G401.6 (cell line): ENCODE measurements at regions not wholly inside any gene's neighbourhood (a gene's known extent, or its start where the extent isn't known, plus 50 kb on each side); places are given as distances from the start of the nearest gene placed in this dataset.

Experiments used
- FAIRE-seq: peaks from 2 replicates; lab custom pipeline; 2012; peaks lifted over from hg19 to GRCh38; lab: Jason Lieb, UNC

DNA sequence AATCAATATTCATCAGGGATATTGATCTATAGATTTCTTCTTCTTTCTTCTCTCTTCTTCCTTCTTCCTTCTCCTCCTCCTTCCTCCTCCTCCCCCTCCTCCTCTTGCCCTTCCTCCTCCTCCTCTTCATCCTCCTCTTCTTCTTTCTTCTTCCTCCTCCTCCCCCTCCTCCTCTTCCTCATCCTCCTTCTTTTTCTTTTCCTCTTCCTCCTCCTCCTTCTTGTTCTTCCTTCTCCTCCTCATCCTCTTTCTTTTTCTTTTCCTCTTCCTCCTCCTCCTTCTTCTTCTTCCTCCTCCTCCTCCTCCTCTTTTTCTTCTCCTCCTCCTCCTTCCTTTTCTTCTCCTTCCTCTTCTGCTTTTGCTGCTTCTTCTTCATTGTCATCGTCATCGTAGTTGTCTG, 52.4 kb upstream of the SERINC1 start:
- no peak for FAIRE-seq

- FAIRE-seq: peak; percentile 95
Measured at GRCh38 chr6:122530440-122531046, 58.9 kb upstream of the SERINC1 start.

- FAIRE-seq: no peak
Measured at GRCh38 chr6:122548281-122548680, 61.9 kb upstream of the PKIB start.

DNA sequence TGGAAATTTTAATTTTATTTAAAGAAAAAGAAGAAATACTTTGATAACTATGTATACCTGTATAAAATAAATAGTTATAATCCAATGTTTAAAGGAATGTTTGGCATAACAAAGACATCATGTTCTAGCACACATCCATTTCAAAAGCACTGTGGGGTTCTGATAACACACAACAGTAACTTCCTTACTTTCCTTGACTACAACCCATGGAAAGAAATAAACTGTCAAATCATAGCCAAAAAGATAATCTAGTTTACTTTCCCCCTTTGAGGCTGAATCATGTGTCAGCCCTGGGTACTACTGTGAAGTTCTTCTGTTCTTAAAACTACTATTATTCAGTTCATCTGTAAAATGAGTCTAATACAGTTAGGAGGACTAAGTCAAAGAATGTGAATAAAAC, 61.4 kb upstream of the PKIB start:
- no peak for FAIRE-seq

GRCh38 chr6:122553697-122554096, 56.5 kb upstream of the PKIB start:
- no peak for FAIRE-seq

- FAIRE-seq: no peak
Measured at GRCh38 chr6:122555561-122555960, 54.6 kb upstream of the PKIB start.

- no peak for FAIRE-seq
Measured at GRCh38 chr6:122558080-122558479, 52.1 kb upstream of the PKIB start.
